Right lung (tissue), 2 donors: ENCODE measurements at regions not wholly inside any gene's neighbourhood (a gene's known extent, or its start where the extent isn't known, plus 50 kb on each side); places are given as distances from the start of the nearest gene placed in this dataset.
"Not testable (repeated sequence)": the region's sequence is repeated elsewhere in the genome, so short reads cannot be mapped to it uniquely, and the experiment has no call there.

Experiments used
- DNase-seq, 2 donors: peaks; one replicate each; pipeline ENCODE4 v3.0.0-alpha.2; 2013

DNA sequence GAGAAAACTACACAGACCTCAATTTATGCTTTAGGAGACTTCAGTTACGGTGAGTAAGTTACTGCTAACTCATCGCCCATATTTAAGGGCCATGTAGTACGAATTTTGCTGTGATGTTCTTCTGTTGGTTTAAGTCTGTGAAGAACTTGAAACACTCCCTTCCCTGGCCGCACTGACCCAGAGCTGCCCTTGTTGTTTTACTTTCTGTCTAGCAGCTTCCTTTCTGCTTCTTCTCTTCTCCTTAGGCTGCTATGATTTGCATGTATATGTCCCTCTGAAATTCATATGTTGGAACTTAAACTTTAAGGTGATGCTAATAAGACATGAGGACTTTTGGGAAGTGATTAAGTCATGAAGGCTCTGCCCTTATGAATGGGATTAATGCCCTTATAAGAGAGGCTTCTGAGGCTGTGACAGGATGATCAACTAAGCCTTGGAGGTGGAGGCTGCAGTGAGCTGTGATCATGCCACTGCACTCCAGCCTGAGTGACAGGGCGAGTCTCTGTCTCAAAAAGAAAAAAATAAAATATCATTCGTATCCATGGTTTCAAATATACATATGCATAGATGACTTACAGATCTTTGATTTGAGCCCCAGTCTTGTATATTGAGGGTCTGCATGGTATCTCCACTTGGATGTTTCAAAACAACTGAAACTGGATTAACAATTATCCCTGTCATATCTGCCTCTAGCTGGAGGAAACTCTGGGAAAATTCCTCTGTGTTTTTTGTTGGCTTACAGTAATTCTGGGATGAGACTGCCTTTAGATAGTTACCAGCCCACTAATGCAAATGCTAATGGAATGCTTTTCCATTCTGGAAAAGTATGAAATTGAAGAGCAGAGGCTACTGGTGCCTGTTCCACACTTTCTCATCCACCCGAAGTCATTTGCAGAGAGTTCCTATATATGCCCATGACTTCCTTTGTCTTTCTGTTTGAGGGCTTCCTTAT is 263.4 kb upstream of the ACTBL2 start:
- DNase-seq, result no peak

DNA sequence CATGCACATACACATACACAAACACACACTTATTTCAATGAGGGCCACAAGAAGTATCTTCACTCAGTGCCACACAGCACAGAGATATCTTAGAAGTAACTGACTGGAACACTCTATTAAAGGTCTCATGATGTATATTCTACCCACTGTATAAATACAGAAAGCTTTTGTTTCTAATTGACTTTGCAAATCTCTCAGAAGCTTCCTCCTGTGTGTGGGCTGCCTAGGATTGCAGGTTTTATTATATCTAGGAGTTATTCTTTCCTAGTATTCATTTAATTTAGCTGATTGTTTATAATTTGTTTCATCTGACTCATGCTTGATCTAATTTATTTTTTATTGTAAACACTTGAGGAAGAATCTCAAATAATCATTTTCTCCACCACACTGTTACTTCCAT is 262.4 kb upstream of the ACTBL2 start:
- DNase-seq, result no peak

DNA sequence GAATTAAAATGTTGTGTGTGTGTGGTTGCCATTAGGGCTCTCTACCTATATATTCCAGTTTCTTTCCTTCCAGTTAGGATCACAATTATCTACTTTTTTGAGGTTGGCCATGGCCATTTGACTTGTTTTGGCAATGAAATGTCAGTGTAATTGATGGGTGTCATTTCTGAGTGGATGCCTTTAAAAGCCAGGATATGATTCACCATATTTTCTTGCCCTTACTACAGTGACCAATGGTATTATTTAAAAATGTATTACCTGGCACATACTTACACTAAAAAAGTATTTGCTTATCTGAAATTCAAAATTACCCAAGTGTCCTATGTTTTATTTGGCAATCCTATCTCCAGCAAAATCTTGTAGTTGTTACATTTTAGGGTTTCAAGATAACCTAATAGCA is 258.7 kb upstream of the ACTBL2 start:
- no peak for DNase-seq

DNA sequence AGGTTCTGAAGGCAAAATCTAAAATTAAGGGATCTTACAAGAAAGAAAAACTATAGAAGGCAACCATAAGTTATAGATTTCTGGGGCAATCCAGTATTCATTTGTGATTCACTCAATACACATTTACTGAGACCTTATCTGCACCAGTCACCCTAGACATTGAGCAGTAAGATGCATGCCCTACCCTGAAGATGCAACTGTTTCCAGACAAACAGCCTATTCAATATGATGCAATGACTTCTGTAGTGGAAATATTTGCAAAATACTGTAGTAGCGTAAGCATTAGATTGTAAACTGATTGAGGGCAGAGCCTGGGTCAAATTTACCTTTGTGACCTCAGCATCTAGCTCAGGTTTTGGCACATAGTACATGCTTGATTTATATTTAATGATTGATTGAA is 256.2 kb upstream of the ACTBL2 start:
- no peak for DNase-seq

DNA sequence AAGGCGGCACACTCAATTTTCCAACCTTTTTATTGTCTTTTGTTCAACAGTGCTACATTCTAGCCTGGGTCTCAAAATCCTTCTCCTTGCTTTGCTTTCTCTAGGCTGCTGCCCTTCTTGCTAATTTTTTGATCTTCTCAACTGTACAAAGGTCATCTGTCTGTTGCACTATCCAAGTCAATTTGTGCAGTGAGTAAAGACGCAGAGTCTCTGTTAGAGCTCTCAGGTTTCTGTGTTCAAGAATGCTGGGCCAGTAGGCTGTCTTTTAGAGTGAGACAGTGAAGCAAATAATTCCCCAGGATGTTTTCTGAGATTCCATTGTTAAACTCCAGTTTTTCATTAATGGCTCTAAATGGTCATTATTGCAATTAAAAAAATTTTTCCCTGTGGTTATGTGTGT is 255.7 kb upstream of the ACTBL2 start:
- DNase-seq, result no peak

DNA sequence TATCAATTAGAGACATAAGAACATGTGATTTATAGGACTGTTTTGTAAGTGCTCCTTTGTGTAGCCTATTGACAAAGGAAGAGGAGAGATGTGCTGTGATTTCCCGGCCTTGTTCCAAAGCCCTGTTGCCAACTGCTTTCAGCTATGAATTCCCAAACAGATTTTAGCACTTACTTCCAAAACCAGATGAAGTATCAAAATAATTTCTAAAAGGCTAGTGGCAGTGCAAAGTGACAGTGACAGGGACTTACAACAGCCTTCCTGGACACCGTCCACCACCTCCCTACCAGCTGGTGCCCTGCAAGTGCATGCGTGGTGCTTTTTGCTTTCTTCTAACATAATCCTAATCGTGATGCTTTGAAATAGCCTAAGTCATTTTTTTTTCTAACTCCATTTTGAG is 254.1 kb upstream of the ACTBL2 start:
- peak; percentile 64 to 79 for DNase-seq

DNA sequence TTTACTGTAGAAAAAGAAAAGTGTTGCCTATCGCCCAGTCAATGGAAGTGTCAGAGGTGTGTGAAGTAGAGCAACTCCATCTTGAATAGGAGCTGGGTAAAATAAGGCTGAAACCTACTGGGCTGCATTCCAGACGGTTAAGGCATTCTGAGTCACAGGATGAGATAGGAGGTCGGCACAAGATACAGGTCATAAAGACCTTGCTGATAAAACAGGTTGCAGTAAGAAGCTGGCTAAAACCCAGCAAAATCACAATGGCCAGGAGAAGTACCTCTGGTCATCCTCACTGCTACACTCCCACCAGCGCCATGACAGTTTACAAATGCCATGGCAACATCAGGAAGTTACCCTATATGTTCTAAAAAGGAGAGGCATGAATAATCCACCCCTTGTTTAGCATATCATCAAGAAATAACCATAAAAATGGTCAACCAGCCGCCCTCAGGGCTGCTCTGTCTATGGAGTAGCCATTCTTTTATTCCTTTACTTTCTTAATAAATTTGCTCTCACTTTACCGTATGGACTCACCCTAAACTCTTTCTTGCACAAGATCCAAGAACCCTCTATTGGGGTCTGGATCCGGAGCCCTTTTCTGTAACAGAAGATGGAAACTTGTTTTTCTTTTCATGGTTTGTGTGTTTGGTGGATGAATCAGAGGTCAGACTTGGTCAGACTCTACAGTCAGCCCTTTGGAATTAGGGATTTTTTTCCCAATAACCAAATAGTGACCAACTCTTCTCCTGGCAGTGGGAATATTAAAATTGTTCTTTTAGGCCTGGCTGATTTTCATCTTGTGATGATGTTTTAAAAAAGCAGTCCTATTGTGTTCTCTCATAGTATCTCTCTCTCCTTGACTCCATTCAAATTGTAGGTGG is 252.9 kb upstream of the ACTBL2 start:
- DNase-seq, result not testable (repeated sequence)

DNA sequence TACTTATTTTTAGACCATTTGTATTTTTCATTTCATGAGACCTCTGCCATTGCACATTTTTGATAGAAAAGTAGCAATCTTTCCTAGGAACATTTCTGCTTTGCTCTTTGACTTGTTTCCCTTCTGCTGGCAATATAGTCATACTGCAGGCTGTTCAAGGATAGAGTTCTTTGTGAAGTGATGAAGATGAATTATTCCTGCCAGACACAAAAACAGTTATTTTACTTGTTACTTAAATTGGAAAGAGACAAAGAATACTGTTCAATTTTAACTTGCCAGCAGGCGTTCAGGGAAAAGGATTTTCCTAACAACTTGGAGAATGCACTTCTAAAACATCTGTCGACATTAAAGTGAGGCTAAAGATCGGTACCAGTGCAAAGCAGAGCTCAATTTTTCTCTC is 251.7 kb upstream of the ACTBL2 start:
- no peak for DNase-seq

DNA sequence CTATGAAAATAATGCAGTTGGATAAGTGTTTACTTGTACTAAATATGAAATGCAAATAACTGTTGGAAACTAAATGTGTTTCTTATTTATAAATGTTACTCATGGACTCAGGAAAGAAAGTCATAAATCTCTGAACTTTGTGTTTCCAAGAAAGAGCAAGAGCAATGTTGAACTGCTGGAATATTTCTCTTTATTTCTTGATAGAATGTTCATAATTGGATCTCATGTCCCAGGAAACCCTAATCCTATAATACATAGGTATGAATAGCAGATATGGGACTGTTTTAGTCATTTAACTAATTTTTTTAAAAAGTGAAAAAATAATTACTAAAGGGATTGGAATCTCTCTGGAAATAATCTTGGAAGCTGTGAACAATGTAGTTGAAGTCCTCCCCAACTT is 245.0 kb upstream of the ACTBL2 start:
- no peak for DNase-seq

DNA sequence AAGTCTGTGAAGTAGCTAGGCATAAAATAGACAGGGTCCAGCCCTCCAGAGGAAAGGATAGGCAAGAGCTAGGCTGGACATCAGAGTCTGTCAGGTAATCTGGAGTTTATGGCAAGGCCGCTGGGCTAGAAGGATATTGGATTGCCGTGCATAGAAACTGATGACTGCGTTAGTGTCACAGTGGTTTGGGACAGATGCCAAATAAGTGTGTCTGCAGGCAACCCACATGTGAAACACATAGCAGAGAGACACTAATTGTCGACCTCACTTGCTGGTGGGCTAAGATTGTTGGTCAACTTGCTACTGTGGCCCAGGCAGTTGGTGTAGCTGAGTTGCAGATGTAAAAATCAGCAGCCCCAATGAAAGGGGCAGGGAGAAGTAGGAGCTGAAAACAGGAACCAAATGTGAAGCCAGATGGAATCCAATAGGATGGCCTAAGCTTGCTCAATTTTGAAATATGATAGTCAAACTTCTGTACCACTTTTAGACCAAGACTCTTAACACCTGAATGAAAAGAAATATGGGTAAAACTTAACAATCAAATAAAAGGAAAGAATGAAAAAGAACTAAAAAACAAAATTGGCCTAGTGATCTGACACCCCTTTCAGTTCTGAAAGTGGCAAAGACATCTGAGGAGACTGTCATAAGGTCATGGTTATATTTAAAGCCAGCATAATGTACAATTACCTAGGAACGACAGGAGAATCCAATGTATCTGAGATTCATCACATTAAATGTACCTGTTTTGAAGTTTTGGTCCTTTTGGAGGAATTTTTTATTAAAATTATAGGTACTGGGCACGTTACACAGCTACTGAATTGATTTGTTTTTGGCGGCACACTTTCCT is 243.3 kb upstream of the ACTBL2 start:
- DNase-seq, result no peak

DNA sequence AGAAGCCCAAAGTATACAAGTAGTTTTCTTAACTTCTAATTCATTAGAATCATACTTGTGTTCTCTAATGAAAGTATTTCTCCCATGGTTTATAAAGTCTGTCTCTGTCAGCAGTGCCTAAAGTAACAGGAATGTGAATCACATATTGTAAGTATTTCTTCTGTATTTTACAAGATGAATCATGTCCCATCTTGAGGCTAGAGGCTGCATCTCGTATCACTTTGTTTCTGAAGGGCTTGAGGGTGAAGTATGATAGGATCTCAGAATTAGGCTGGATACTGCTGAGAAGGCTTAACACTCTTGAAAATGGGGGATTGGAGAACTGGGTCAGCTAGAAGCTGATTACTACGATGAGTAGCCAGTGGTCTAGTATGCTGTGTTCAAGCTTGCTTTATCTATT is 242.2 kb upstream of the ACTBL2 start:
- no peak for DNase-seq

DNA sequence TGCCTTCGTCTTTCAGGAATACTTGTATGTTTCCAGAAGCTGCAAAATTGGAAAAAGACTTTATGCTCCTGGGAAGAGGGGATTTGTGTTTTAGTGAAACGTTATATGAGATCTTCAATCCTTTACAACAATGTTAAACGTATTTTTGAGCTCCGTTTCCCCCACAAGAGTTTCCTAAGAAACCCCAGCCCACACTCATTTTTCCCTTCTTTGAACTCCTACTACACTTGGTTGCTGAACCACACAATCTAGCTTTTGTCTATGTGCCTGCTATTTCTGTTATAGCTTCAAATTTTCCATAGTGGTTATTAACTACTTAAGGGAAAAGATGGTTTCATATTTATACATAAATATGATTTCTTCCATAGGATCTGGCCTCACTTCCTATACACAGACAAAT is 238.6 kb upstream of the ACTBL2 start:
- no peak for DNase-seq

DNA sequence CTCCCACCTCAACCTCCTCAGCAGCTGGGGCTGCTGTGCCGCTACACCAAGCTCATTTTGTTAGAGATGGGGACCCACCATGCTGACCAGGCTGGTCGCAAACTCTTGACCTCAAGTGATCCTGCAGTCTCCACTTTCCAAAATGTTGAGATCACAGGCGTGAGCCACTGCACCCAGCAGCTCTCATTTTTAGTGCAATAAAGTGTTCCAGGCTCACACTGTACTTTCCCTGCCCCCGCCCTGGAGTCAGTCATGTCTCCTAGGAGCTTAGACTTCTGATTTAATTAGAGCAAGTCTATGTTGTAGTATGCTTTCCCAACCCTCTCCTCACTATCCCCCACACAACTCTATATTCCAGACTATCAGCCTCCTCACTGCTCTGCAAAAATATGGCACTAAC is 238.0 kb upstream of the ACTBL2 start:
- no peak for DNase-seq

DNA sequence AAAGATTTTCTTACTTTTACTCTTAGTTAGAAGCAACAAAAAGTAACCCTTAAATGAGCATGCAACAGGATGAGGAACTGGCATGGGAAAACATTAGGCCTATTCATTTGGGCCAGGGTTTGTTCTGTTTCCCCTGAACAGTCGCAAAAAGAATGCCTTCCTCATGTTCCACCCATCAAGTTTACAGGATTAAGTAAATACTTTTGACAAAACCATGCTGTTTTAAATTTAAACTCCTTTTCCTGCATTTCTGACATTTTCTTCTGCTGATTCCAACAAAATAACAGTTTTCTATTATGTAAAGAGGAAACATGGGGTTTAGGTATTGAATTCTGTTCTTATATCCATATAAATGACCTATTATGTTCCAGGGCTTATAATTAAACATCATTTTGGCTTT is 236.6 kb upstream of the ACTBL2 start:
- DNase-seq, result no peak

DNA sequence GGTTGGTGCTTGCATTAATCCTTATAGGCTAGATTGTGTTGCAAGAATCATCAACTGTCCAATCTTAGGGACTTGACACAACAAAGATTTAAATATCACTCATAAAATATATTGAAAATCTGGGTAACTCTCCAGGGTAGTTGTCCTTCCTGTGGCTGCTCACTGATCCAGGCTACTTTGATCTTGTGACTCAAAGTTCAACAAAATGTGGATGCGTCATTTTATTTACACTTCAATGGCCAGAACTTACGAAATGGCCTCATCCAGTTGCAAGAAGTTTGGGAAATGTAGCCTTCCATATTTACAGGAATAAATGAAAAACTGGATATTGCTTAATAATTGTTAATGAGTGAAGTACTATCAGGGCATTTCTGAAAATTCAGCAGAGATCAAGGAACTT is 235.5 kb upstream of the ACTBL2 start:
- DNase-seq, result no peak

DNA sequence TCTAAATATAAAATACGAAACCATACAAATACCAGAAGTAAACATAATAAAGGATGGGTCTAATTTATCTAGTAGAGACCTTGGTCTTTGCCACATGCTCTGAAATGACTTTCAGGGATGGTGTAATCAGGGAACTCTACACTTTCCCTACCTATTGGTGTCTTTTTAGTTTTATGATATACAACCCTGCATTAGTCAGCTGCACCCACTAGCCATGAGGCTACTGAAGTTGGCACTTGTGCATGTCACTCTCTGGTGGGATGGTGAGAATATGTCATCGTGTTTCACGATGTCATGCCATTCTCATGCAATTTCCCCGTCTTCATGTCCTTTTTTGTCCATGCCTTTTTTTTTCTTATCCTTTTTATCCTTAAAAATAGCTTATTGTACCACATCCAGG is 234.9 kb upstream of the ACTBL2 start:
- DNase-seq, result no peak

DNA sequence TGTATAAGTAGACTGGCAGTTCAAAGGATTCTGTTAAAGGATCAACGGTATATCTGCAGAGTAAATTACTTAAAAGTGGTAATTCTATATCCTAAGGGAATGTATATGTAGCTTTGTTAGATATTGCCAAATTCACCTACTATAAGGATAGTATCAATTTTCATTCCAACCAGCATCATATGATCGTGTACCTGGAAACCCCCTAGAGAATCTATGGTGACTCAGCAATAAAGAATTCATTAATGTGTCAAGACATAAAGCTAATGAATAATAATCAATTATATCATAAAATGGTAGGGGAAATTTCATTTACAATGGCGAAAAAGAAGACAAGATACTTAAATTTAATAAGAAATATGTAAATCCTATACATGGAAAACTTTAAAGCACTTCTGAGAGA is 234.1 kb upstream of the ACTBL2 start:
- no peak for DNase-seq

DNA sequence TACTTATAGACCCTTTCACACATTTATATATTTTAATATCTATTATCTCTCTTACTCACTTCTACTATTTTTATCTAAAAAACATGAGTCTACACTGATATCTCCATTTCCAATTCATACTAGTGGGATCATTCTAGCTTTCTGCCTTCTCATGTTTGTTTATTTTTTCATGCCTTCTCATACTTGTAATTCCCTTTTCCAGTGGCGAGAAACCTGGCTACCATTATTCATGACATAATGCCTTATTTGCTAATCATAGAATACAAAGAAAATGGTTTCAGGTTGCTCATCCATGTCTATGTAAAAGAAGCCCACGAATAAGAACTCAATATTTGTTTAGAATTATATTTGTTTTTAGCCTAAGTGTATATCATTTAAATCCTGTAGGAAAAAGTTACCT is 232.7 kb upstream of the ACTBL2 start:
- no peak for DNase-seq

DNA sequence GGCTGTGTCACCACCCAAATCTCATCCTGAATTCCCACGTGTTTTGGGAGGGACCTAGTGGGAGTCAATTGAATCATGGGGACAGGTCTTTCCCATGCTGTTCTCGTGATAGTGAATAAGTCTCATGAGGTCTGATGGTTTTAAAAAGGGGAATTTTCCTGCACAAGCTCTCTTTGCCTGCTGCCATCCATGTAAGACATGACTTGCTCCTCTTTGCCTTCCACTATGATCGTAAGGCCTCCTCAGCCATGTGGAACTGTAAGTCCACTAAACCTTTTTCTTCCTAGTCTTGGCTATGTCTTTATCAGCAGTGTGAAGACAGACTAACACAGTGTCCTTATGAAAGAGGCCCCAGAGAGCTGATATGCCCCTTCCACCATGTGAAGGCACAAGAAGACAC is 230.9 kb upstream of the ACTBL2 start:
- DNase-seq, result not testable (repeated sequence)

DNA sequence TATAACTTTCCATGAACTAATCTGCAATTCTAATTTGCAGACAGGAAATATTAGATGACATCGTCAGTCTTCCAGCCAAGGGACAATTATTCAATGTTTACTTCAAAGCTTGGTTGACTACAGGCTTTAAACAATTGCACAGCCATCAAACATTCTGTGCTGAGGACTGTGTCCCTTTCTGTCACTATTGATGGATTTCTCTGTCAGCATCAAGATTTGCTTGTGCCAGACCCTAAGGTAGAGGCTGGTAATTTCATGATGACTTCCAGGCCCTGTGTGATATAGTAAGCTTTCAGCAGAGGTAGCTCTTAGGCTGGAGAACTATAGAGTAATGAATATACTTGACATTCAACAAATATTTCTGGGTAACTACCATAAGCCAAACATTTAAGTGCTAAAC is 229.3 kb upstream of the ACTBL2 start:
- DNase-seq, result no peak

DNA sequence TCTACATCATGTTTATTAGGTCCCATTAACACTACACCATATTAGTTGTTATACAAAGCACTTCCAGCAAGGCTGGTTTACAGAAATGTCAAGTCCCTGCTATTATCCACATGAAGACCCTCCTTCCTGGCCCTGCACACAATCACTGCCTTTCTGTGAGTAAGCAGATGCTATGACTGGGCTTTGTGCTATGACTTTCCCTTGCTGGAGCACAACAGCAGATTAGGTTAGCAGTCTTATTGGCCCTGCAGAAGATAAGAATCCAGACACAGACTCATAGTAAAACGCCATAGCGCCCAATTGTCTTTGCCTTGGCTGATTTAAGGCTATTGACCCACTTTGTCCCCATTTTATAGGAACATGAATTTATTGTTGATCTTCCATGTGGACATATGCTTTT is 228.9 kb upstream of the ACTBL2 start:
- DNase-seq, result no peak

DNA sequence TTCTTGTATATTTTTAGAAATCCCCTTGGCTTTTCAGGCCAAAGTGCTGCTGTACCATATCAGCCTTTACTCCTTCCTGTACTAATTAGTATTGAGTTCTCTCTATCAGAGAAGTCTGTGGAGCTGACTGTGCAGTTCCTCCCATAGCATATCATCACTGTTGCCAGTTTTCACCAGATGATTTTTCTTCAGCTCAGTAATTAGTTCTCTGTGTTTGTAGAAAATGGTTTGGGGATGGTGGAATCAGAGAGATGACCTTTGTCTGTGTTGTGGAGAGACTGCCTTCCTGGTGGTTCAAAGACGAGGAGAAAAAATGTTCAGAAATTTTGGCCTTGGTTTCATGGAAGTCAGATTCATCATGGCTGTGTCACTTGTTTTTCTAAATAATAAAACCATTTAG is 227.5 kb upstream of the ACTBL2 start:
- DNase-seq, result peak in 1 of 2 donors; percentile 13
